Esophagus muscularis mucosa (tissue), 3 donors: ENCODE measurements at regions not wholly inside any gene's neighbourhood (a gene's known extent, or its start where the extent isn't known, plus 50 kb on each side); places are given as distances from the start of the nearest gene placed in this dataset.

Source experiments
- POLR2A ChIP-seq: fragments of 450-650 bp; IDR thresholded peaks from one replicate; pipeline ENCODE4 v1.6.1; 2017; ENCODE audit warnings: antibody characterized with exemption, moderate library complexity, mild to moderate bottlenecking, low read depth
- TF ChIP-seq, protein P1 (sequence below), 3 experiments: fragments of 200-600 bp in 2 of 3; fragments of 450-650 bp in 1 of 3; sonication (generic) in 2 of 3; IDR thresholded peaks; one replicate each; pipeline ENCODE4 v1.5.1; 2017 to 2019; ENCODE audit warnings: antibody characterized with exemption in 3 of 3, mild to moderate bottlenecking in 2 of 3, moderate library complexity in 1 of 3

DNA sequence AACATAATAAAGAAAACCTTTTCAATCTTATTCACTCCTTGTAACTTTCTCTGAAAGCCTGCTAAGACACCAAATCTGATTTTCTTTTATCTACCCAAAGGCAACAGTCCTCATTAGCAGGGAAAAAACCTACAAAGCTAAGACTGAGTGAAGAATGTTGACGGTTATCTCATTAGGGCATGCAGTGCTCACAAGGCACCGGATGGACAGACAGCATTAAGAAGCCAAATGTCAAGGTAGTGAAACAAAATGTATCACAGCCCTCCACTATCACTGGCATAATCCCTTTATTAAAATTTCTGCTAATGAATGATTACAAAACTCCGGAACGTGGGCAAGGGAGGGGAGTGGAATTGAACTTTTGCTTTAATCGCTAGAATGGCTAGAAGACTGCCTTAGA, 442.8 kb downstream of the NEBL start:
- no peak for TF ChIP-seq POLR2A
- TF ChIP-seq, protein P1, sequence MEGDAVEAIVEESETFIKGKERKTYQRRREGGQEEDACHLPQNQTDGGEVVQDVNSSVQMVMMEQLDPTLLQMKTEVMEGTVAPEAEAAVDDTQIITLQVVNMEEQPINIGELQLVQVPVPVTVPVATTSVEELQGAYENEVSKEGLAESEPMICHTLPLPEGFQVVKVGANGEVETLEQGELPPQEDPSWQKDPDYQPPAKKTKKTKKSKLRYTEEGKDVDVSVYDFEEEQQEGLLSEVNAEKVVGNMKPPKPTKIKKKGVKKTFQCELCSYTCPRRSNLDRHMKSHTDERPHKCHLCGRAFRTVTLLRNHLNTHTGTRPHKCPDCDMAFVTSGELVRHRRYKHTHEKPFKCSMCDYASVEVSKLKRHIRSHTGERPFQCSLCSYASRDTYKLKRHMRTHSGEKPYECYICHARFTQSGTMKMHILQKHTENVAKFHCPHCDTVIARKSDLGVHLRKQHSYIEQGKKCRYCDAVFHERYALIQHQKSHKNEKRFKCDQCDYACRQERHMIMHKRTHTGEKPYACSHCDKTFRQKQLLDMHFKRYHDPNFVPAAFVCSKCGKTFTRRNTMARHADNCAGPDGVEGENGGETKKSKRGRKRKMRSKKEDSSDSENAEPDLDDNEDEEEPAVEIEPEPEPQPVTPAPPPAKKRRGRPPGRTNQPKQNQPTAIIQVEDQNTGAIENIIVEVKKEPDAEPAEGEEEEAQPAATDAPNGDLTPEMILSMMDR (IDR thresholded peaks at IDR 0.05): no peak
